ENCODE measurements at regions not wholly inside any gene's neighbourhood (a gene's known extent, or its start where the extent isn't known, plus 50 kb on each side); places are given as distances from the start of the nearest gene placed in this dataset.

GRCh38 chr9:118003240-118003639 lies 299.0 kb downstream of the TLR4 start:
- no peak for TF ChIP-seq ZNF274 (IDR thresholded peaks at IDR 0.05; ENCODE audit: low read depth, low read length)
- no peak for TF ChIP-seq SUZ12 (IDR thresholded peaks at IDR 0.05; ENCODE audit: extremely low read depth, insufficient read depth, insufficient read length)
